Rectal smooth muscle tissue (tissue), 1 donor: ENCODE measurements at regions not wholly inside any gene's neighbourhood (a gene's known extent, or its start where the extent isn't known, plus 50 kb on each side); places are given as distances from the start of the nearest gene placed in this dataset.

Source experiments
- H3K27ac ChIP-seq: one replicate; pipeline ENCODE4 v1.7.0; 2013; ENCODE audit warnings: low read depth, low read length, inconsistent platforms
- H3K27me3 ChIP-seq: one replicate; pipeline ENCODE4 v1.7.0; 2013; ENCODE audit warnings: low read length; ENCODE audit not compliant: control insufficient read depth, insufficient read depth
- H3K36me3 ChIP-seq: one replicate; pipeline ENCODE4 v1.7.0; 2013; ENCODE audit warnings: low read length; ENCODE audit not compliant: control insufficient read depth, insufficient read depth
- H3K4me1 ChIP-seq: one replicate; pipeline ENCODE4 v1.7.0; 2013; ENCODE audit warnings: low read length; ENCODE audit not compliant: control insufficient read depth, insufficient read depth
- H3K4me3 ChIP-seq: one replicate; pipeline ENCODE4 v1.7.0; 2013; ENCODE audit warnings: low read length
- H3K9ac ChIP-seq: one replicate; pipeline ENCODE4 v1.7.0; 2013; ENCODE audit warnings: low read length

GRCh38 chr3:72563690-72564370 is 284.4 kb downstream of the SHQ1 start:
- no peaks in the 10 kb centered on the region for H3K27me3 ChIP-seq
- no peak overlapping the region for H3K27ac ChIP-seq
- H3K9ac ChIP-seq, result no peak overlapping the region
- H3K4me1 ChIP-seq, result no peaks in the 10 kb centered on the region
- no peaks in the 10 kb centered on the region for H3K36me3 ChIP-seq
- no peak overlapping the region for H3K4me3 ChIP-seq

- no peak overlapping the region for H3K27ac ChIP-seq
- H3K4me3 ChIP-seq, result no peak overlapping the region
- H3K27me3 ChIP-seq, result no peaks in the 10 kb centered on the region
- no peaks in the 10 kb centered on the region for H3K4me1 ChIP-seq
- no peak overlapping the region for H3K9ac ChIP-seq
- H3K36me3 ChIP-seq, result no peaks in the 10 kb centered on the region
Observed at GRCh38 chr3:72560846-72561675, 287.2 kb downstream of the SHQ1 start.

- H3K4me1 ChIP-seq, result no peaks in the 10 kb centered on the region
- no peak overlapping the region for H3K4me3 ChIP-seq
- H3K9ac ChIP-seq, result no peak overlapping the region
- H3K36me3 ChIP-seq, result no peaks in the 10 kb centered on the region
- no peak overlapping the region for H3K27ac ChIP-seq
- H3K27me3 ChIP-seq, result no peaks in the 10 kb centered on the region
Observed at GRCh38 chr3:72559385-72559784, 288.9 kb downstream of the SHQ1 start.

- no peak overlapping the region for H3K27ac ChIP-seq
- H3K4me1 ChIP-seq, result no peaks in the 10 kb centered on the region
- no peaks in the 10 kb centered on the region for H3K36me3 ChIP-seq
- H3K27me3 ChIP-seq, result no peaks in the 10 kb centered on the region
- H3K9ac ChIP-seq, result no peak overlapping the region
- no peak overlapping the region for H3K4me3 ChIP-seq
Observed at GRCh38 chr3:72558001-72558400, 290.2 kb downstream of the SHQ1 start.

GRCh38 chr3:72555714-72556113 is 292.5 kb downstream of the SHQ1 start:
- Histone ChIP-seq H3K4me1 (no peaks in the 10 kb centered on the region), H3K27ac (no peak overlapping the region), H3K36me3 (no peaks in the 10 kb centered on the region), H3K9ac (no peak overlapping the region), H3K4me3 (no peak overlapping the region), H3K27me3 (no peaks in the 10 kb centered on the region)

- Histone ChIP-seq H3K9ac (no peak overlapping the region), H3K27me3 (no peaks in the 10 kb centered on the region), H3K36me3 (no peaks in the 10 kb centered on the region), H3K4me3 (no peak overlapping the region), H3K4me1 (no peaks in the 10 kb centered on the region), H3K27ac (no peak overlapping the region)
Observed at GRCh38 chr3:72554689-72555088, 293.6 kb downstream of the SHQ1 start.

- Histone ChIP-seq H3K9ac (no peak overlapping the region), H3K27me3 (no peaks in the 10 kb centered on the region), H3K4me3 (no peak overlapping the region), H3K36me3 (no peaks in the 10 kb centered on the region), H3K27ac (no peak overlapping the region), H3K4me1 (no peaks in the 10 kb centered on the region)
Observed at GRCh38 chr3:72553298-72553697, 294.9 kb downstream of the SHQ1 start.

GRCh38 chr3:72550582-72551262 is 297.5 kb downstream of the SHQ1 start:
- Histone ChIP-seq H3K27me3 (no peaks in the 10 kb centered on the region), H3K4me1 (no peaks in the 10 kb centered on the region), H3K27ac (no peak overlapping the region), H3K9ac (no peak overlapping the region), H3K4me3 (no peak overlapping the region), H3K36me3 (no peaks in the 10 kb centered on the region)

- Histone ChIP-seq H3K4me1 (no peaks in the 10 kb centered on the region), H3K4me3 (peak overlapping the region; percentile 40), H3K9ac (no peak overlapping the region), H3K36me3 (no peaks in the 10 kb centered on the region), H3K27me3 (no peaks in the 10 kb centered on the region), H3K27ac (no peak overlapping the region)
Observed at GRCh38 chr3:72549761-72550581, 298.3 kb downstream of the SHQ1 start.

- no peak overlapping the region for H3K9ac ChIP-seq
- no peak overlapping the region for H3K27ac ChIP-seq
- no peaks in the 10 kb centered on the region for H3K27me3 ChIP-seq
- no peak overlapping the region for H3K4me3 ChIP-seq
- no peaks in the 10 kb centered on the region for H3K36me3 ChIP-seq
- H3K4me1 ChIP-seq, result no peaks in the 10 kb centered on the region
Observed at GRCh38 chr3:72548981-72549380, 299.3 kb downstream of the SHQ1 start.

- Histone ChIP-seq H3K27ac (no peak overlapping the region), H3K4me3 (no peak overlapping the region), H3K36me3 (no peaks in the 10 kb centered on the region), H3K9ac (no peak overlapping the region), H3K4me1 (no peaks in the 10 kb centered on the region), H3K27me3 (no peaks in the 10 kb centered on the region)
Observed at GRCh38 chr3:72548461-72548860, 299.8 kb downstream of the SHQ1 start.

GRCh38 chr3:72547183-72547582 is 301.1 kb downstream of the SHQ1 start:
- Histone ChIP-seq H3K36me3 (no peaks in the 10 kb centered on the region), H3K4me3 (no peak overlapping the region), H3K9ac (no peak overlapping the region), H3K27ac (no peak overlapping the region), H3K27me3 (no peaks in the 10 kb centered on the region), H3K4me1 (no peaks in the 10 kb centered on the region)
